HL-60/S4 (cell line): ENCODE measurements at regions not wholly inside any gene's neighbourhood (a gene's known extent, or its start where the extent isn't known, plus 50 kb on each side); places are given as distances from the start of the nearest gene placed in this dataset.
"Not testable (repeated sequence)": the region's sequence is repeated elsewhere in the genome, so short reads cannot be mapped to it uniquely, and the experiment has no call there.

Source experiments
- in situ Hi-C: fragments of 300-500 bp; cut with MboI; formaldehyde crosslinking; loops from 2 replicates; pipeline ENCODE4 v1.14.3; 2022; ENCODE audit warnings: low sequenced_read_pairs

DNA sequence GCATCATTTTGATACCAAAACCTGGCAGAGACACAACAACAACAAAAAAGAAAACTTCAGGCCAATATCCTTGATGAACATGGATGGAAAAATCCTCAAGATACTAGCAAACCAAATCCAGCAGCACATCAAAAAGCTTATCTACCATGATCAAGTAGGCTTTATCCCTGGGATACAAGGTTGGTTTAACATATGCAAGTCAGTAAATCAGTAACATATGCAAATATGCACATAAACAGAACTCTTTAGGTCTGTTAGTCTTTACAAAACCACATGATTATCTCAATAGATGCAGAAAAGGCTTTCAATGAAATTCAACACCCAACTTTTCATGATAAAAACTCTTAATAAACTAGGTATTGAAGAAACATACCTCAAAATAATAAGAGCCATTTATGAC is 587.5 kb upstream of the CELF4 start:
- in situ Hi-C loops, result not testable (repeated sequence)

DNA sequence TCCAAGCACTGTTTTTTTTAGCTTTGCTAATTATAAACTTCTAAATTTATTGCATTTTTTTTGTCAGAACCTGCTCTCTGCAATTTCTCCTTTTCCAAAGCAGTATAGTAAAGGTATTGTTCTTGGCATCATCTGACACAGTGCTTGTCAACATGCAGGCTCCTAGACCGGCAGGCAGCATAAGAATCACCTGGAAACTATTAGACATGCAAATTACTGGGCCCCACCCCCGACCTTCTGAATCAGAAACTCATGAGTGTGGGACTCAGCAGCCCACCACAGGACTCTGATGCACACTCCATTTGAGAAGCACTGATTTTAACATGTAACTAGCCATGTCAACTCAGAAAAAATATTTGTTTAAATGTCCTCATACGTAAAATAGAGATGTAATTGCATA is 551.1 kb upstream of the CELF4 start:
- in situ Hi-C loops, result no loop called here

DNA sequence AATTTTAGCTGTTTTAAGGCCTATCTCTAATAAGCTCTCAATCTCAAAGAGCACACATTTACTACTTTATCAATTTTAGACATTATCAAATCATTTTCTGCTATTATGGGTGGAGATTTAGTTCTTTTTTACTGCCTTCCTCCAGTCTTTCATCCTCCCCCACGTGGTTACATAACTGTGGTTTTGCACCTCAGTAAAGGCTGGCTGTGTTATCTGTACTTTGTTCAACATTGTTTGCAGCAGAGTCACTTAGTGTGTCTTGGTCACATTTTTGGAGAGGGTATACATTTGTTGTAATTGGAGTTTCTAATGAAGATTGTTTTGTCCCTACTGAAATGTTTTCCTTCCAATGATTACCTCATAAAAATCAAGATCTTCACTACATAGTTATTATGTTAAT is 549.6 kb upstream of the CELF4 start:
- in situ Hi-C loops, result no loop called here

DNA sequence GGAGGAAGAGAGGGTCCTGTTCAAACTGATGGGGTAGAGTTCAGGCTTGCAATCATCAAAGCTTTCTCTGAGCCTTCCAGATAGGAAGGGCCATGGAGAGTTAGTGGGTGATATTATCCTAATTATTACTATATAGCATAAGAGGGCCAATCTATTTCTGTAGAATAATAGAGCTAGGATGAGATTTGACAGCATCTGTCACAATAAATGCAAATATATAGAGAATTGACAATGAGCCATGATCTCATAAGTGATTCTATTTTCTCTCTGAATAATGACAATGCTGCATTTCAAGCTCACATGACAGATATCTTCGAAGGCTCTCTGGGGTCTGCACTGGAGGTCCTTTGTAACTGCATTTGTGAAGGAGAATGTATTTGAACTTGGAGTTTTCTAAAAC is 521.9 kb upstream of the CELF4 start:
- in situ Hi-C loops, result no loop called here

DNA sequence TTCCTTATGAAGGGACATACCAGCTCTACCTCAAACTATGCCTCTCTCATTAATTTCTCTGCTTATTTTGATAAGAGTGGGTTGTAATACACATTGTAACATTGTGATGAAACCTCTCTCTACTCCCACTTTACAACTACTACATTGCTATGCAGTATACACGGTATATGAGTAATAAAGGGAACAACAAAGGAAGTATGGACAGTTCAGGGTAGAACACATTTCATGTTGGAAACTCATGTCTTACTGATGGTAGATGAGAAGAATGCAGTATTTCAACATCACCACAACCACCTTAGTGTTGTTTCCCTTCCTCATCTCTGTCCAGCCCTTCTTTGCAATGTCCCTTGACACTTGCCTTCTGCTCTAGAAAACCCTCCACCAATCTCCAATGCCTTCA is 515.9 kb upstream of the CELF4 start:
- in situ Hi-C loops, result no loop called here

DNA sequence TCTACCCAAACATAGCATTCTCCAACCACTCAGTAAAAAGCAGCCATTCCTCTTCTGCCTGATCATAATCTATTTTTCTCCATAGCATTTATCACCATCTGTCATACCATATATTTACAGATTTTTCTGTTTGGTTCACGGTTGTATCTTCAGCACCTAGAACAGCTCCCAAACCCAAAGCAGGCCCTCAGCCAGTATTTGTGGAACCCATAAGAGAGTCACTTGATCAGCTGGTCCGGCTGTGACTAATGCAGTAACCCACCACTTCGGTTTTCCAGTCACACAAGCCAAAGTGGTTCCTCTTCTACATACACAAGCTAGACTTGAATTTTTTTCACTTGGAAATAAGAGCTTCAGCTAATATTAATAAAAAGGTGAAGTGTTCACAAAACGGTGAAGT is 511.6 kb upstream of the CELF4 start:
- in situ Hi-C loops, result no loop called here

DNA sequence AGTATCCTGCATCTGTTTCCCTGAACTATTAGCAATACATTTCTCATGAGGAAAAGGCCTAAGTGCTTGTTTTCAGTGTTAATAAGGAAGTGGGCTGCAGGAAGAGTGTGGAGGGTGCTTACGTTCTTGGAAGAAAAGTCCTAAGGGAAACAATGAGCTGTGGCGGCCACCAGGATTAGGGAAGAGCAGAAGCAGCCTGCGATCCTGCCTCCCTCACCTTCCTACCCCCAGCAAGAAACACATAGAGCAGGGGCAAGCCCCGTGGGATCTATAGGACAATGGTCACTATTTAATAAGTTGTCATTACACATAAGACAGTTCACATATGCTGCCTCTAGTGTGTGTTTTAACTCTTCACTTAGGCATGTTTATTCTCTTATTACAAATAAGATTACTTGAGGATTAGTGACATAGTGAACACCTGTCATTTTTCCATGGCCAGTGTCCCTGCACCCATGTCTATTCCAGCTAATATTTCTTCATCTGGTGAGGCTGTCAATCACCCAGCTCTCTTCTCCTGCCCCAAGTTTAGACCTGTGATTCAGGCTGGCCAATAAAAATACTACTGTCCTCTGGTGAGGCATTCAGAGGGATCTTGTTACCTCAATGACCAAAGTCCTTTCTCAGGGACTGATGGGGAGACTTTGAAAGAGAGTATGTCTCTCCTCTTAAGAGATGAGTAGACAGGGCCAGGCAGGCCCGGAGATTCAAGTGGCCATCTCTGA is 510.9 kb upstream of the CELF4 start:
- in situ Hi-C loops, result no loop called here

DNA sequence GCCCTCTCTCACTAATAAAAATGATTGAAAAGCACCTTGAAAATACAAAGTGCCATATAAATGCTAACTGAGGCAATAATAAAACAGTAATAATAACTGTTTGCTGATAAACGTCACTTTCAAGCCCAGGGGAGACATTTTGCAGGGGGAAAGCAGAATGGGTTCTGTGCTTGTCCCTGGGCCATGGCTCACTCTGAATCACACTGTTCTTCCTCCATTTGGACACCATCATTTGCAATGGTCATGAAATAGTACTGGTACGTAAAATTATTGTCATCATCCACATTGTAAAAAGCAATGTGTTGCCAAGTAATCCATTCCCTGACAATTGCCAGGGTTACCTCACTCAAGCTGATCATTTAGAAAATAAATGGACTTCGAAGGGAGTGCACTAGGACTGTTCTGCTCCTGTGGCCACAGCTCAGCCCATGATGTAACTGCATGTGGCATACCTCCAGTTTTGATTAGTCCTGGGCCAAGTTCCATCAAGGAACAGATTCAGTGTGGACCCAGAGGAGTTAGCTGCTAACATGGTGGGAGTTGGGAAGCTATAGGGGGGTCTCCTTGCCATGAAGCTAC is 508.8 kb upstream of the CELF4 start:
- in situ Hi-C loops, result no loop called here

DNA sequence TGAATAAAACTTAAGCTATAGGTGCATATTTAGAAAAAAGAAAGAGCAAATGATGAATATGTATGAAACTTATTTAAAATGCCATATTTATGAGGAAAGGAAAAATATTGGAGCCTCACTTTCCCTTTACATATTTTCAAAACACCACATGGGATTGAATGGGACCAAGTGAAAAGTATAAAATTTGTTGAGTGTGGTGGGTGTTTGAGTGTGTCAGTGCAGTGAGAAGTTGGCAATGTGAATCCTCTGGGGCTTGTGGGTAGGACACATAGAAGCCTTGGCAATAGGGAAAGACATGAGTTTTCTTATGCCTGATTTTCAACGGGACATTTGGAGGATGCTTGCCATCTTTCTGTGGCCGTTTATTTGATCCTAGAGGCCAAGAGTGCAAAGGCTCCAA is 502.2 kb upstream of the CELF4 start:
- in situ Hi-C loops, result no loop called here

DNA sequence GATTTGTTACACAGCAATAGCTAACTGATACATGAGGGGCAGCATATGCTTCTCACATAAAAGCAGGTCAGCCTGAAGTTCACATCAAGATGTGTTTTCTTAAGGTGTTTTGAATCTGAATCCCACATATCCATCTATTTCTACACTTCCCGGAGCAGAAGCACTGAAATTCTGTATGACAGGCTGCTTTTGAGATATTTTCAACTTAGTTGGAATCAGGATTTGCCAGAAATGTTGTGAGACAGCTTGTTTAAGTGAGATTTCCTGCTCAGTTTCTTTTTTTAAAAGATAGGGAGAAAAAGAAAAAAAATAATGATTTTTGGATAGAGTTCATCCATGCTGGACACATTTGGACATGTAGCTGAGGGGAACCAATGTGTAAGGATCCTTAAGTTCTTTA is 501.5 kb upstream of the CELF4 start:
- in situ Hi-C loops, result no loop called here

DNA sequence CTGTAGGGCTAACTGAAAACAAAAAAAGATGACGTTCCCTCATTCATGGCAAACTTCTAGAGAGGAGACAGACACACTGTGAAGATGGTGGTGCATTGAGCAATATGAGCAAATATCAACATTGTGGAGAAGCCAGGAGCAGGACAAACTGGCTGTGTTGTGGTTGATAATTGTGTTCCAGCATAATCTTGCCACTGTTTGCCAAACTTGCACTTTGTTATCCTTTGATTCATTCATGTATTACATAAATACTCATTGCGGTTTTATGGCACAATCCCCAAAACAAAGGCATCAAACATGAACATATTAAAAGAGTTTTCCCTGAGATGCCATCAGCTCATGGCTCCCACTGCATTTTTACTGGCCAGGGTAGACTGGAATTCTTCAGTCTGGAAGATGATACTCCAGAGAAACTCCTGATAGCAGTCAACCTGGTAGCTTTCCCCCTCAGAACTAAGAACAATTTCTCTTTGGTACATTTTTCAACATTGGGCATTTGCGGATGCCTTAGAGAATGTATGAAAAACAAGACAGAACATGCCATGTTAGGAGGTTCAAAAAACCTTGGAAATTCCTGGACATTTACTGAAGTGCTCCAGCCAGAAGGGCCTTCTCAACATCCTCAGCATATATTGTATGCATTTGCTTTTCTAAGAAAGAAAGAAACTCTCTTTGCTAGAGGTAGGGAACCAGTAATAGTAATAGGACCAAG is 487.4 kb upstream of the CELF4 start:
- in situ Hi-C loops, result no loop called here

DNA sequence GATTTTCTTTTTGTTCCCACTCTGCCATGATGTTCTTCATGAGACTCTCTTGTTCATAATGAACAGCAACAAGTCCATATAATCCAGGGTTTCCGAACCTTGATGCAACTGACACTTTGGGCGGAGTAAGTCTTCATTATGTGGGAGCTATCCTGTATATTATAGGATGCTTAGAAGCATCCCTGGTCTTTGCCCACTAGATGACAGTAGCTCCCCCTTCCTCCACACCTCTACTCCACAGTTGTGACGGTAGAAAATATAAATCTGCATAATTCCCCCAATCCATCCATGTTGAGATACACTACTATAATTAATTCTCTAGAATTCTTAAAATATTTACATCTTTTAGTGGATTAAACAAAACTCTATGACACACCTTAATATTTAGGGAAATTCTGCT is 482.2 kb upstream of the CELF4 start:
- in situ Hi-C loops, result no loop called here

DNA sequence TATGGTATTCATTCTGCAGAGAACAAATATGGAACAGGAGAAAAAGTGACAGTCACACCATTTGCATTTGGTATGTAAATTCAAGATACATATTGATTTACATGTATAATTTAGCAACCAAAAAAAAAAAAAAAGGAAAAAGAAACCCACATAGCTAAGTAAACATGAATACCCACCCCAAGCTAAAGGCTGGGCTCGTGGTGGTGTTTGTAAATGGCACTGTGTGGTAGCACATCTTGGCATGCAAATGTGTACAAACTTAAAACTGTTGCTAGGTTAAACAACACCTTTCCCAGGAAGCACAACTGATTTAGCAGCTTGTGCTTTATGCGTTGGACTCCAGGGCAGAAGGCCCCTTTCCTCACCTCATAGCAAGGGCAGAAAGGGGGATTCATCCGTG is 481.1 kb upstream of the CELF4 start:
- in situ Hi-C loops, result no loop called here

DNA sequence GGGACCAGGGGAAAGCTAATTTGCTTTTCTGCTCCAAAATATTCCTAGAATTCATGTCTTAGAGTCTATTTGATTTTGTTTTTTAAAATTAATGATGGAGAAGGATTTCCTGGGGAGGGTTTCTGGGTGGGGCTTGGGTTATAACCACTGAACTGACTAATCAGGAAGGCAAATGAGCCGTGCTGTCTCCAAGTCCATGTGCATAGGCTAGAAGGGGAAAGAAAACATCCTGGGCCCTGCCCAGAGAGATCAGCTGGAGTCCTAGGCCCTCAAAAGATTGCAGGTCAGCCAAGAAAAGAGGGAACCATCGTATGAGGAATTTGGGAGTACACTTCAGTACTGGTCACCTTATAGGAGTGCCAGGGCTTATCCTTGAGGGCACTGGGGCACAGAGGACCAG is 480.2 kb upstream of the CELF4 start:
- in situ Hi-C loops, result no loop called here

DNA sequence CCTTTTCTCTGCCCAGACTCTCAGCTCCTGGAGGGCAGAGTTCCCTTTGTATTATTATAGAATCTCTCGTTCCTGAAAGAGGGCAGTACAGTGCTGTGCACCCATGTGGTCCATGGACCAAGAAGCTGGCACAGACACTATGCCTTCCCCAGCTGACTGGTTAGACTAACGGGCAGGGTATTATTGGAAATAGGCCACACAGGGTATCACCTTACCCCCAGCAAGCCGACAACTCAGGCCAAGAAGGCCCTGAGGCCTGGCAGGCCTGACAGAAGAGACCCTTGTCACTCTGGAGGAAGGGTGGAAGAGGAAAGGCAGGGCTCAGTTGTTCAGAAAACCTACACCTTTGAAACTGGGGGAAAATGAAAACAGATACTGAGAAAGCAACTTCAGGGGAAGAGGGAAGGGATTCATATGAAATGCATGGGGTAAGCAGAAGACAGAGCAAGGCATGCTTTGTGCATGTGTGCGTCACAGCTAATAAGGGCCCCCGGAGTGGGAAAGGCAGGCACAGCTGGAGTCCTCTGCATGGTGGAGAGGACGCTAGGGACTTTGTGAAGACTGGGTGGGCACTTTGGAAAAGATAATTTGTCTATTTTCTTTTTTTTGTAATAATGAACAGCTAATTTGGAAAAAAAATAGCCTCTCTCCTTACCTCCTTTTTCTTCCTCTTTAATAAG is 476.8 kb upstream of the CELF4 start:
- in situ Hi-C loops, result no loop called here

DNA sequence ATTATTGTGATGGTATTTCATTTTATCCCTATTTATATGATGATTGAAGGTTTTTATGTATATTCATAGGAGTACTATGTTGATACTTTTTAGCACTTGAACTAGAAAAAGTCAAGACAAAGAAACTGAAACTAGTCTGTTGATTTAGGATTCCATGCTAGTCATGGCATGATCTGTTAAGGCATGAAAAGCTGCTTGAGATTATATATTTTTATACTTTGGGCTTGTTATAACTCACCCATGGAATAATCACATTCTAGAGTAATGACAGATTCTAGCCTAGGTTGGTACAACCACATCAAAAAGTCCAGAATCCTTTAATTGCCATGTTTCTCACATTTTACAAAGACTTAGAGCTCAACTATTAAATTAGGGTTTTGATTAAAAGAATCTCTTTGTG is 472.6 kb upstream of the CELF4 start:
- in situ Hi-C loops, result no loop called here

DNA sequence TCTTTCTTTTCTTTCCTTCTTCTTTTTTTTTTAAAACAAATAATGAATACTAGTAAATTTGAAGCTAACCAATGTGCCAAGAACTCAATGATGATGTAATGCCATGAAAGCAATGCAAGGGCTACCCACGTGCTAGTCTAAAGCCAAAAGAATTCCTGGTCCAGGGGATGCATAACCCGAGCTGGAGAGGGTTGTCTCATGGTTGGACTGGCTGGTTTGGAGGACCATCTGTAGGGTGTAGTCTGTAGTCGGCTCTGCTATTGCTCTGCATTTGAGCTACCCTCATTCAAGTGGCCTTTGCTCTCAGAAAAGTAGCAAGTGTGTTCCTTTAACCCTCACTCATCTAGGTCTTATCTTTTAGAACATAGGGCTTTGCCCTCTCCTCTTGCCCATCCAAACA is 469.6 kb upstream of the CELF4 start:
- in situ Hi-C loops, result no loop called here

DNA sequence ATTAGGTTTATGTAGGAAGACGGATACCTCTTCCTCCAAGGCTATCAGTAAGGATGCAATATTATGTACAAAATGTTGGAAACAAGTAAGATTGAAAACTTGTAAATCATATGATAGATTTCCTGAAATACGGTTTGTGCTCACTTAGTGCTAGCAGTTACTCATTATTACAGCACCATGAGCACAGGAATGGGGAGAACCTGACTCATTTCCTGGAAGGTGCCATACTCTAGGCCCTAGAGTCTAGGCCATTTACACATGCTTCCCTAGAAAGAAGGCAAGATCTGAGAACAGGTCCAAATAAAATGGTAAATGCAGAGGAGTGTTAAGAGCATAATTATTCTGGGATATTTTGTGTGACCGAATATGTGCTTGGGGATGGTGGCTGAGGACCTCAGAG is 467.7 kb upstream of the CELF4 start:
- in situ Hi-C loops, result no loop called here

DNA sequence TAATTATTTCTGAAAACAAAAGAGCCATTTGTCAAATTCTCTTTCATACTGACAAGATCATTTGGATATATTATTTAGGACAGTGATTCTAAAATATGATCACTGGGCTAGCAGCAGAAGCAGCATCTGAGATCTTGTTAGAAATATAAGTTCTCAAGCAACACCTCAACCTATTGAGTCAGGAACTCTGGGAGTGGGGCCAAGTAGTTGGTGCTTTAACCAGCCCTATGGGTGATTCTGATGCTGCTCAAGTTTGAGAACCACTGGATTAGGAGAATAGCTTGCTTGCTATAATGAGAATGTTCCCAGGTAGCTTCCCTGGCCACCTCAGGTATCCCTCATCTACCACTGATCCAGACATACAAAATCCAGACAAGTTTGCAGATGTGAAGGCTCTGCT is 466.9 kb upstream of the CELF4 start:
- in situ Hi-C loops, result no loop called here

DNA sequence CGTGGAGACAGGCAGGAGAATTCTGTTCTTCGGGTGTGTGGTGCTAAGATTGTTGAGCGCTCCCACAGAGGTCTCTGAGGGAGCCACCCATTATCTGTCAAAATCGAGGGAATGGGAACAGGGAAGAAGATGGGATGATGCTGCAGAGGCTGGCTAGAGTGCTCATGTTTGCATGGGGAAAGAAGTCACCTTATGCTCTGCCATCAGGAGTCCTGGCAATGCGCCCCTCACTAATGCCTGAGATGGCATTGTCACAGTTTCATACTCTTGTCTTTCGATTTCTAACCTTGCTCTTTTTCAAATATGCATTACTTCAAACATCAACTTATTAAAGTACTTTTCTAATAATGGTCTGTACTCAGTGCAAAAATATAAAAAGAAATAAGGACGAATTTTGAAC is 463.3 kb upstream of the CELF4 start:
- in situ Hi-C loops, result no loop called here

DNA sequence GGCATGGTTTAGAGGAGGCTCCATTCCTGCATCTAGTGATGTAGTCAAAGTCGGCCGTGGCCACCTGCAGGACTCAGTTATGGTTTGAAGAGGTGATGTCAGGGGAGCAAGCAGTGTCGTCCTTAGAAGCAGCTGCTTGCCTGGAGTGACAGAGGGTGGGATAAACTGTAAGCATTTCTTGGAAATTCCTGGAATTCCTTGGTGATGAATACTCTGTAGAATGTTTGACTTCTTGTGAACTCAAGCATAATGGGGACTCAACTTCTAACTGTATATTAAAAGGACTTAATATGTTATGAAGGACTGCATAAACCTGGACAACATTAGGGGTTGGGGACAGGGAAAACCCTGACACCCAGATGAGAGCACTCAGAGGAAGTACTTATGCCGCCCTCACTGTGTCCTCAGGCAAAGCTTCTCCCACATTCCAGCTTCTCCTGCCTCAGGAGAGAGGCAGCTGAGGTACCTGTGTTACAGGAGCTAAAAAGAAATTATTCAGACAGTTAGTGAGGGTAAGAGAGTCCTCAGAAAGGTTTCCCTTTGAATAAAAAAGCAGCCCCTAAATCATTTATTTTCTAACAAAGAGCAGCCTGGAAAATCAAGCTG is 459.9 kb upstream of the CELF4 start:
- in situ Hi-C loops, result no loop called here

DNA sequence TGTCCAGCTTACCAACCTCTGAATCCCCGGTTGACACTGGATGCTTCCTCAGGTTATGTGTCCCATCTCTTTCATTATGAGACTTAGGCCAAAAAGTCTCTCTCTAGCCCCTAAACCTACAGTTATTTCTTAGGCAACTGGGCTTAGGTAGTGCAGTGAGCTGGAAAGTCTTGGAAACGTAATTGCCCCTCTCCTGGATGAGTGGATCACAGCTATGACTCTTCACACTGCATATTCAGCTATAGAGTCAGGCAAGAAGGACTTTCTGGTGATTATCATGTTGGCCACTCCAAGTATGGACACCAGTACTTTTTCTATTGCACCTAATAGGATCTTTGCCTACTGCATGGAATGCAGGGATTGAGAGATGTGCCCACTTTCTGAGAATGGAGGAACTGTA is 458.3 kb upstream of the CELF4 start:
- in situ Hi-C loops, result no loop called here
